Neuronal stem cell (in vitro differentiated cells): ENCODE measurements at regions not wholly inside any gene's neighbourhood (a gene's known extent, or its start where the extent isn't known, plus 50 kb on each side); places are given as distances from the start of the nearest gene placed in this dataset.

ENCODE experiments used
- DNase-seq: peaks from one replicate; pipeline ENCODE4 v3.0.0-alpha.2; 2013; ENCODE audit warnings: low spot score
- H2AFZ ChIP-seq: one replicate; pipeline ENCODE4 v1.6.1; 2013; ENCODE audit warnings: mild to moderate bottlenecking, low read length, inconsistent platforms
- H2AK5ac ChIP-seq: 2 replicates; pipeline ENCODE4 v1.6.1; 2013; ENCODE audit warnings: low read depth, mild to moderate bottlenecking, inconsistent platforms, low read length, moderate library complexity, mixed read lengths
- H2BK120ac ChIP-seq: 2 replicates; pipeline ENCODE4 v1.6.1; 2013; ENCODE audit warnings: low read depth, mild to moderate bottlenecking, inconsistent platforms, low read length, moderate library complexity, mixed read lengths
- H2BK12ac ChIP-seq: one replicate; pipeline ENCODE4 v1.6.1; 2013; ENCODE audit warnings: low read length, inconsistent platforms
- H2BK15ac ChIP-seq: 2 replicates; pipeline ENCODE4 v1.6.1; 2013; ENCODE audit warnings: mild to moderate bottlenecking, low read length, inconsistent platforms, mixed read lengths
- H2BK5ac ChIP-seq: one replicate; pipeline ENCODE4 v1.6.1; 2013; ENCODE audit warnings: inconsistent platforms, mild to moderate bottlenecking, low read length, moderate library complexity
- H3K14ac ChIP-seq: one replicate; pipeline ENCODE4 v1.6.1; 2013; ENCODE audit warnings: low read length, inconsistent platforms
- H3K18ac ChIP-seq: 2 replicates; pipeline ENCODE4 v1.6.1; 2013; ENCODE audit warnings: low read length, inconsistent platforms
- H3K23ac ChIP-seq: 2 replicates; pipeline ENCODE4 v1.6.1; 2013; ENCODE audit warnings: low read depth, mild to moderate bottlenecking, mixed read lengths, low read length, inconsistent platforms; ENCODE audit not compliant: poor library complexity
- H3K27ac ChIP-seq: replicated peaks from 3 replicates; pipeline ENCODE4 v1.5.1; 2013; ENCODE audit warnings: low read length, inconsistent platforms
- H3K27me3 ChIP-seq, 3 experiments: 2 replicates each; pipeline ENCODE4 v1.6.1; 2013; ENCODE audit warnings: low read length in 3 of 3, mild to moderate bottlenecking in 2 of 3, inconsistent platforms in 1 of 3, low read depth in 1 of 3, mixed read lengths in 1 of 3, moderate library complexity in 1 of 3; ENCODE audit not compliant: control insufficient read depth in 3 of 3, insufficient read depth in 3 of 3
- H3K36me3 ChIP-seq, 2 donors: replicated peaks in 1 of 2; 2 replicates each; pipeline ENCODE4 v1.6.1; 2013; ENCODE audit warnings: low read length in 2 of 2; ENCODE audit not compliant: control insufficient read depth in 2 of 2, insufficient read depth in 2 of 2
- H3K4ac ChIP-seq: 2 replicates; pipeline ENCODE4 v1.6.1; 2013; ENCODE audit warnings: inconsistent platforms, mild to moderate bottlenecking, low read length, moderate library complexity
- H3K4me1 ChIP-seq, 2 donors: 1 replicate in 1 of 2; 2 replicates in 1 of 2; pipeline ENCODE4 v1.6.1; 2013; ENCODE audit warnings: low read length in 2 of 2, low read depth in 1 of 2; ENCODE audit not compliant: control insufficient read depth in 2 of 2, insufficient read depth in 1 of 2
- H3K4me2 ChIP-seq: one replicate; pipeline ENCODE4 v1.6.1; 2013; ENCODE audit warnings: mild to moderate bottlenecking, low read length, inconsistent platforms; ENCODE audit not compliant: insufficient read depth, poor library complexity, severe bottlenecking
- H3K4me3 ChIP-seq, 2 donors: 2 replicates each; pipeline ENCODE4 v1.5.1; 2013; ENCODE audit warnings: low read length in 2 of 2, mild to moderate bottlenecking in 2 of 2, inconsistent platforms in 1 of 2, moderate library complexity in 1 of 2
- H3K79me1 ChIP-seq: one replicate; pipeline ENCODE4 v1.6.1; 2013; ENCODE audit warnings: low read depth, mild to moderate bottlenecking, inconsistent platforms, low read length, moderate library complexity
- H3K9ac ChIP-seq: one replicate; pipeline ENCODE4 v1.6.1; 2013; ENCODE audit warnings: mild to moderate bottlenecking, low read depth, low read length, inconsistent platforms; ENCODE audit not compliant: poor library complexity
- H3K9me3 ChIP-seq, 2 donors: replicated peaks in 1 of 2; 2 replicates each; pipeline versions ENCODE3 to v1.6.1; 2013; ENCODE audit warnings: low read length in 2 of 2, mild to moderate bottlenecking in 2 of 2, inconsistent platforms in 1 of 2, low read depth in 1 of 2, mixed read lengths in 1 of 2, moderate library complexity in 1 of 2; ENCODE audit not compliant: control insufficient read depth in 2 of 2, insufficient read depth in 1 of 2
- H4K8ac ChIP-seq: one replicate; pipeline ENCODE4 v1.6.1; 2013; ENCODE audit warnings: low read depth, mild to moderate bottlenecking, inconsistent platforms, low read length, moderate library complexity
- H4K91ac ChIP-seq: one replicate; pipeline ENCODE4 v1.6.1; 2013; ENCODE audit warnings: low read length, low read depth, mild to moderate bottlenecking, inconsistent platforms; ENCODE audit not compliant: poor library complexity
- WGBS, 2 donors: extraction: QIAGEN DNeasy Blood & Tissue Kit; methylation state at CpG; one replicate each; pipeline ENCODE4 v1.1.7; 2013; ENCODE audit warnings: missing lambda C conversion rate in 2 of 2, mixed read lengths in 1 of 2; ENCODE audit not compliant: insufficient read length in 2 of 2, insufficient replicate concordance in 1 of 2; ENCODE audit errors: extremely low coverage in 2 of 2; 5-methylcytosine and 5-hydroxymethylcytosine counted together

DNA sequence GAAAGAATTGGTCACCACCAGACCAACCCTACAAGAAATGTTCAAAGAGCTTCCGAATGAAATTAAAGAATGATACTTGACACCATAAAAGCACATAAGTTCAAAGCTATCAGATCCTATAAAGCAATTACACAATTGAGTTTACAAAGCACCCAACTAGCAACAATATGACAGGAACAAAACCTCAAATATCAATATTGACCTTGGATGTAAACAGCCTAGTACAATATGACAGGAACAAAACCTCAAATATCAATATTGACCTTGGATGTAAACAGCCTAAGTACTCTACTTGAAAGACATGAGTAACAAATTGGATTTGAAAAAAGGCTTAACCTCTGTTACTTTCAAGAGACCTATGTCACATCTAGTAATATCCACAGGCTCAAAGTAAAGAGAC, 1201.4 kb downstream of the XPNPEP1 start:
- H3K9ac ChIP-seq, result no peak overlapping the region
- no peak for DNase-seq
- H3K36me3 ChIP-seq, result no peaks in the 10 kb centered on the region
- H3K4me2 ChIP-seq, result no peak overlapping the region
- no peak overlapping the region for H2AK5ac ChIP-seq
- no peak overlapping the region for H3K18ac ChIP-seq
- H3K23ac ChIP-seq, result no peak overlapping the region
- no peak overlapping the region for H3K4ac ChIP-seq
- H2BK120ac ChIP-seq, result no peak overlapping the region
- no peak overlapping the region for H3K14ac ChIP-seq
- no peaks in the 10 kb centered on the region for H3K27me3 ChIP-seq
- WGBS, 2 donors, result no CpG with 5 or more reads among the region's 1 CpG
- H3K4me3 ChIP-seq, result no peak overlapping the region
- H4K91ac ChIP-seq, result no peak overlapping the region
- no peaks in the 10 kb centered on the region for H3K79me1 ChIP-seq
- no peak overlapping the region for H2BK5ac ChIP-seq
- H3K9me3 ChIP-seq, result no peaks in the 10 kb centered on the region
- H3K27ac ChIP-seq, result no peak overlapping the region
- no peaks in the 10 kb centered on the region for H3K4me1 ChIP-seq
- H2BK15ac ChIP-seq, result no peak overlapping the region
- no peak overlapping the region for H2AFZ ChIP-seq
- H4K8ac ChIP-seq, result no peak overlapping the region
- no peak overlapping the region for H2BK12ac ChIP-seq

GRCh38 chr10:108716352-108716751, 1207.0 kb downstream of the XPNPEP1 start:
- Histone ChIP-seq H2BK120ac (no peak overlapping the region), H2BK15ac (no peak overlapping the region), H3K18ac (no peak overlapping the region), H3K36me3 (no peaks in the 10 kb centered on the region), H3K4me1 (no peaks in the 10 kb centered on the region), H3K9ac (no peak overlapping the region), H3K27ac (no peak overlapping the region), H2BK5ac (no peak overlapping the region), H3K27me3 (no peaks in the 10 kb centered on the region), H3K14ac (no peak overlapping the region), H2AFZ (no peak overlapping the region), H3K4me3 (no peak overlapping the region), H4K8ac (no peak overlapping the region), H3K9me3 (peaks cover 0 to 8% of the 10 kb centered on the region in 2 donors), H4K91ac (no peak overlapping the region), H3K23ac (no peak overlapping the region), H3K4ac (no peak overlapping the region), H2AK5ac (no peak overlapping the region), H3K79me1 (no peaks in the 10 kb centered on the region), H2BK12ac (no peak overlapping the region), H3K4me2 (no peak overlapping the region)
- no peak for DNase-seq

DNA sequence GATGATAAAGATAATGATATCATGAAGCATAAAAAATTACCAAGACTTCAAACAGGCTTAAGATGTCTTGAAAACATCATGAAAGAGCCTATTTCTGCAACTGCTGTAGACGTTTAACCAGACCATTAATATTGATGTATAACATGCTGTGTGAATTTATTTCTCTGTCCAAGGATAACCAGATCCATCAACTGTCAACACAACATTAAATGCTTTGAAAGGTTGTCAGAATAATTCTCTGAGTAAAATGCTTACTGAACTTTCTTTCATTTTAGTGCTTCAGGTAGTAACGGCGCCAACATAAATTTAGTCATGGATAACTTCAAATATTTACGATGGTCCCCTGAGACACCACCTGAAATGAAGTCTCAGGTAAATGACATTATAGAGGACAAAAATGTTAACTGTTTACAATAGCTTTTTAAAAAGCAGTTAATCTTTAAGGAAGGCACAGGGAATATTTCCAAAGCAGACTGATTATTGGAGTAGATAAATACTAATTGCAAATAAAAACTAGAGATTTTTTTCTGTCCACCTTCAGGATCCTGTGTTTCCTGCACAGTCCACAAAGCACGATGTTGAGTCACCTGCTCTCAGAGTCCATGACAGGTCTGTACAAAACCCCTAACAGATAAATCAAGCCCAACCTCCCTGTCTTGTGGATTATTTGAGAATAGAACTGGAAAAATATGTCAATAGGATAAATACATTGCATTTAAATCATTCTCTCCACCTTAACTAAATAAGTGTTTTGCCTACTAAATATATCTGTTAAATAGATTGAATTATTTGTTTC, 1213.2 kb downstream of the XPNPEP1 start:
- Histone ChIP-seq H3K36me3 (no peaks in the 10 kb centered on the region), H2BK5ac (no peak overlapping the region), H3K4me3 (no peak overlapping the region), H2AFZ (no peak overlapping the region), H3K14ac (no peak overlapping the region), H2BK120ac (no peak overlapping the region), H3K23ac (no peak overlapping the region), H3K79me1 (no peaks in the 10 kb centered on the region), H3K4me2 (no peak overlapping the region), H2BK12ac (no peak overlapping the region), H3K9ac (no peak overlapping the region), H3K9me3 (peaks cover 0 to 8% of the 10 kb centered on the region in 2 donors), H4K8ac (no peak overlapping the region), H3K27ac (no peak overlapping the region), H2AK5ac (no peak overlapping the region), H3K18ac (no peak overlapping the region), H3K27me3 (no peaks in the 10 kb centered on the region), H2BK15ac (no peak overlapping the region), H3K4me1 (peaks cover 0 to 8% of the 10 kb centered on the region in 2 donors), H4K91ac (no peak overlapping the region), H3K4ac (no peak overlapping the region)
- no CpG with 5 or more reads among the region's 5 CpGs for WGBS, 2 donors
- no peak for DNase-seq

DNA sequence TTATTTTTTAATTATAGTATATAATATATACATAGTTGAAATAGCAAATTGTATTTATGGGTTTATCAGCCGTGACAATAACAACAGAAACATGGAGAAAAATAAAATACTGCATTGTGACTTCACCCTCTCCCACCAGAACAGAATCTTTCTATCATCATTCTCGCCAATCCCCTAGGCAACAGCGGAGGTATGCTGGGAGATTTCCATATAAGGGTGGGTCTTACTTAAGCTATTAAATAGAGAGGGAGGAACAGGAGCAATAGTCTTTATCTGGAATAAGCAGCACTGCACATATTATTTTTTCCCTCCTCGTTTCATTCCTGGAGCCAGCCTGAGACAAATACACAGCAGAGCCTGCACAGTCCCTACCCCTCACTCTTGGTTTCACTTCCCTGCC, 1214.9 kb downstream of the XPNPEP1 start:
- WGBS, 2 donors, result no CpG with 5 or more reads among the region's 4 CpGs
- H3K4me1 ChIP-seq, result peaks cover 0 to 8% of the 10 kb centered on the region in 2 donors
- H3K4me3 ChIP-seq, result no peak overlapping the region
- no peaks in the 10 kb centered on the region for H3K36me3 ChIP-seq
- no peak overlapping the region for H3K4me2 ChIP-seq
- no peak overlapping the region for H2BK12ac ChIP-seq
- no peak overlapping the region for H3K14ac ChIP-seq
- no peak overlapping the region for H3K9ac ChIP-seq
- no peaks in the 10 kb centered on the region for H3K79me1 ChIP-seq
- H4K8ac ChIP-seq, result no peak overlapping the region
- no peaks in the 10 kb centered on the region for H3K27me3 ChIP-seq
- no peak overlapping the region for H3K27ac ChIP-seq
- H3K9me3 ChIP-seq, result peaks cover 0 to 3% of the 10 kb centered on the region in 2 donors
- H3K18ac ChIP-seq, result no peak overlapping the region
- no peak overlapping the region for H3K4ac ChIP-seq
- no peak overlapping the region for H2BK5ac ChIP-seq
- H2BK120ac ChIP-seq, result no peak overlapping the region
- no peak overlapping the region for H3K23ac ChIP-seq
- H2AFZ ChIP-seq, result peak overlapping the region; percentile 1
- no peak overlapping the region for H2AK5ac ChIP-seq
- no peak for DNase-seq
- H4K91ac ChIP-seq, result no peak overlapping the region
- H2BK15ac ChIP-seq, result no peak overlapping the region
